NCI-H1417 (cell line): ENCODE measurements at regions not wholly inside any gene's neighbourhood (a gene's known extent, or its start where the extent isn't known, plus 50 kb on each side); places are given as distances from the start of the nearest gene placed in this dataset.

Experiments
- DNase-seq, 3 experiments: peaks; one replicate each; lab custom pipeline; 2025; lab: John Stamatoyannopoulos, UW

DNA sequence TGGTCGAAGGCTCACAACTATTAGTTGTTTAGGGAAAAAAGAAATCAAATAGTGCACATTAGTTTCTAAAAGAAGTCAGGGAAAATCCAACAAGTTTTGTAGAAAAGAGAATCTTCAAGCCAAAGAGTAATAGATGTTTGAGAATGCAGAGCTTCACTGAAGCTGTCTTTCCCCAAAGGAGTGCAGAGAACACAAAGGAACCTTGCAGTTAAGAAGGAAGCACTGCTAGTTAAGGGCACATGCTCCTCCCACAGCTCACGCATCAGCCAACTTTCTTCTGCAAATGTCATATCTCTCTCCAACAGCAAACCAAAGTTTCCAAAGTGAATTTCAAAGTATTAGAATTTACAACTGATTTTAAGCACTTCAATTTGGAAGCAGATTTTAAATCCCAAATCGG lies 116.4 kb upstream of the FST start:
- no peak for DNase-seq

GRCh38 chr5:53366245-53366644 lies 114.2 kb upstream of the FST start:
- DNase-seq, result no peak

DNA sequence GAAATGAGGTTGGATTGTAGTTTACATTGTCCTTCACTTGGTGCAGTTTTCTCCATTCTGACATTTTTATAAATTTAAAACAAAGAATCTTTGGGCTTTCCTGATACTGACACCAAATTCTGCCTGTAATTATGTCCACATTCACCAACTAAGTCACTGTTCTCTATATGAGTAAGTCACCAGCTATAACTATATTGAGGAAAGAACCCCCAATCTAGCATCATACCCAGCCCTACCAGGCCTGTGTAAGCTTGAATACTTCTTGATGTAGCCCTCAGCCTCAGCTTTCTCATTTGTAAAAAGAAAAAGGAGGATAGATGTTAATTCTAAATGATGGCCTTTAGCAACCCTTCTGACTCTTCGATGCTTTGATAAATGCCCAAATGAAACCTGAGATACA lies 112.7 kb upstream of the FST start:
- DNase-seq, result no peak

- DNase-seq, result peak in 1 of 3 experiments; percentile 0
Observed at GRCh38 chr5:53368516-53368915, 111.9 kb upstream of the FST start.

DNA sequence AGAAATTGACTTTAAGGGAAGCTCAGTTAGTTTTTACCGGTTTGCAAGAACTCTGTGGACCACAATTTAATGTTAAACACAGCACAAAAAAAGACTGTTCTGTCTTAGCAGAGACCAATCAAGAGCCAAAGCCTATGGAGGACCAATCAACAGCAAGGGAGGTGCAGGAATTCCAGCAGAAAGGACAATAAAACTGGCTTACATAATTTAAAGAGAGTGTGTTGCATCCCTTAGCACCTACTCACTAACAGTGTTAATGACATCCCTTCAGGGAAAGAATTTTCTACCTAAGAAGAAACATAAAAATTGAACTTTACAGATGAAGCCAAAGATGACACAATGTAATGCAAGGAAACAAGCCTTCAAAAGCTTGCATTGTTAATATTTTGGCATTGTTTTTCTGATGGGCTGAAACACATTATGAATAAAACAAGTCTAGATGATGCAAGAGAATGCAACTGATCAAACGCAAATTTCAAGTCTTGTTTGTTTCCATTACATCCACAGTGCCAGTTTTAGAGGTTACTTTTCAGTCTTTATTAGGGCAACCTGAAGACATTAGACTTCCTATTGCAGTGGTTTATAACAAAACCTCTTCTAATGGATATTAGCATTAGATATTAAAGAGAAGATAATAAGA lies 111.3 kb upstream of the FST start:
- no peak for DNase-seq

DNA sequence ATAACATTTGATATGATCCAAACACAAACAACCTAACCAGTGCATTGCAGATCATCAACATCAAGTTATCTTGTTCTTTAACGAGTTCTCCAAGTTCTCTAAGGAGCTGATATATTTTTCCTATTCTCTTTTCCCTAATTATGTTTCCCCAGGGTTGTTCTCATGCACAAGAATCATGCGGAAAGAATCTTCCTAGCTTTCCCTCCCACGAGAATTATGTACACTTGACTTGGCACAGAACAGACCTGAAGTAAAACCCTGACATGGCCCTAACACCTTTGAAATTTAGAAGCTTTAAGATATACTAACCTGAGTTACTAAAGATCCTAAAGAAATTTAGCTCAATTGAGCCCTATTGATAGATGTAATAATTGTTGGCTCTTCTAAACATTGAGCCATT lies 110.7 kb upstream of the FST start:
- no peak for DNase-seq

DNA sequence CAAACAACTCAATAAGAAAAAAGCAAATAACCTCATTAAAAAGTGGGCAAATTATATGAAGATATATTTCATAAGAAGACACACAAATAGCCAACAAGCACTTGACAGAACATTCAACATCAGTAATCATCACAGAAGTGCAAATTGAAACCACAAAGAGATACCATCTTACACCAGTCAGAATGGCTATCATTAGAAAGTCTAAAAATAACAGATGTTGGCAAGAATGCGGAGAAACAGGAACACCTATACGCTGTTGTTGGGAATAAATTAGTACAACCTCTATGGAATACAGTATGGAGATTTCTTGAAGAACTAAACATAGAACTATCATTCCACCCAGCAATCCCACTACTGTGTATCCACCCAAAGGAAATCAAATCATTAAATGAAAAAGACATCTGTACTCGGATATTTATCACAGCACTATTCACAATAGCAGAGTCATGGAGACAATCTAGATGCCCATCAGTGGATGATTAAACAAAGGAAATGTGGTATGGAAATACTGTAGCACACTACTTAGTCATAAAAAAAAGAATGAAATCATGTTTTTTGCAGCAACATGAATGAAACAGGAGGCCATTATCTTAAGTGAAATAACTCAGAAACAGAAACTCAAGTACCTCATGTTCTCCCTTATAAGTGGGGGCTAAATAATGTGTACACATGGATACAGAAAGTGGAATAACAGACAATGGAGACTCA lies 106.8 kb upstream of the FST start:
- peak in 2 of 3 experiments; percentile 43 to 48 for DNase-seq

DNA sequence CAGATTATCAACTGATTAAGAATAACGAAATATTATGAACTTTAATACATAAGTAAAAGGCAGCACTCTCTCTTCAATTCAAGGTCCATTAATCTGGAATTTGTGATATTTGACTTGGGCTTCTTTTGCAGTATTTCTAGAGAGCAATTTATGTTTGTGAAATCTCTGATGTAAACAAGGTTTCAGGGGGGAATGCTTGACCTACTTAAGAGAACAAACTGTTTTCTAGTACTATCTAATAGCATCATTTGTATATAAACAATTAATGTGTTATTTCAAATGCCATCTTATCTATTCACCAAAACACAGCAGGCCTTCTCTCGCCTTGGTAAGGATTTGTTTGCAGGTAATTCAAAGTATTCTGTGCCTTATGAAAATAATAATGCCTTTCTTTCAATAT lies 103.6 kb upstream of the FST start:
- DNase-seq, result no peak

DNA sequence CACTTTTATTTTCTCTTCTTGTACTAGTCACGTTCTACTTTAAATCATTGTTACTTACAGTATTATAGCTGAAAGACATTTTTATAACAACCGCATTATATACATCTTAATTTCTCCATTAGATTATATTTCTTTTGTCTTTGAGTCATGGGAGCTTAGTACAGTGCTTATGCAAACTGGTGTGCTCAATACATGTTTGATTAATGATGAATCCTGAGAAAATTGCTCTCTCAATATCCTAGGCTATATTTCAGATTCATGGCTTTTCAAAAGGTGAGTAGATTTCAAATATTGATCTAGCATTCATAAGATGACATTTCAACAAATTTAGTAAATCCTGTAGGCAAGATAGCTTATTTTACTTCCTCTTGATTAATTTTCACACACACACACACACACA lies 102.2 kb upstream of the FST start:
- DNase-seq, result no peak

GRCh38 chr5:53378590-53379247 lies 101.7 kb upstream of the FST start:
- DNase-seq, result no peak

- no peak for DNase-seq
Observed at GRCh38 chr5:53386341-53386740, 94.1 kb upstream of the FST start.

DNA sequence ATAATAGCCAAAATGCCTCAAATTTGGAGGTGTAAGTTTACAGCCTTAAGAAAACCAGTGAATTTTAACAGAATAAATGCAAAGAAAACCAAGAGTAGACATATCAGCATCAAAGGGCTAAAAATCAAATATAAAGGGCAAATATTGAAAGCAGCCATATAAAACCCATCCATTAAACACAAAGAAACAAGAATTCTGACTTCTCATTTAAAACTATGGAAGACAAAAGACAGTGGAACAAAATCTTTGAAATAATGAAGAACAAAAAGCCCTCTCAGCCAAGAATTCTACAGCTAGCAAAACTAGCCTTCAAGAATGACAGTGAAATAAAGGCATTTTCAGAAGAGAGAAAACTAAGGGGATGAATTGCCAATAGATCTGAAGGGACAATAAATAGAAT lies 91.3 kb upstream of the FST start:
- no peak for DNase-seq

DNA sequence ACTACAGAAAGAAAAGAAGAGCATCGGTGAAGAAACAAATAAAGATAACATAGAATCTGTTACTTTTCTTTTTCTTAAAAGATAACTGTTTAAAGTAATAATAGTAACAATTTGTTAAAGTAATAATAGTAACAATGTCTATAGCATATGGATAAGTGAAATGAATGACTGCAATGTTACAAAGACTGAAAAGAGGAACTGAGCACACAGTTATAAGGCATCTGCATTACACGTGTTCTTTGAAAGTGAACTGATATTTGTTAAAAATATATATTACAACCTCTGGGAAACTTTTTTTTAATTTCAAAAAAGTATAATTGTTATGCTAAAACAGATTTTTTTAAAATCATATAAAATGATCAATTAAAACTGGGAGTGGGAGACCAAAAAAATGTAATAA lies 88.4 kb upstream of the FST start:
- no peak for DNase-seq

- no peak for DNase-seq
Observed at GRCh38 chr5:53394808-53395207, 85.6 kb upstream of the FST start.

DNA sequence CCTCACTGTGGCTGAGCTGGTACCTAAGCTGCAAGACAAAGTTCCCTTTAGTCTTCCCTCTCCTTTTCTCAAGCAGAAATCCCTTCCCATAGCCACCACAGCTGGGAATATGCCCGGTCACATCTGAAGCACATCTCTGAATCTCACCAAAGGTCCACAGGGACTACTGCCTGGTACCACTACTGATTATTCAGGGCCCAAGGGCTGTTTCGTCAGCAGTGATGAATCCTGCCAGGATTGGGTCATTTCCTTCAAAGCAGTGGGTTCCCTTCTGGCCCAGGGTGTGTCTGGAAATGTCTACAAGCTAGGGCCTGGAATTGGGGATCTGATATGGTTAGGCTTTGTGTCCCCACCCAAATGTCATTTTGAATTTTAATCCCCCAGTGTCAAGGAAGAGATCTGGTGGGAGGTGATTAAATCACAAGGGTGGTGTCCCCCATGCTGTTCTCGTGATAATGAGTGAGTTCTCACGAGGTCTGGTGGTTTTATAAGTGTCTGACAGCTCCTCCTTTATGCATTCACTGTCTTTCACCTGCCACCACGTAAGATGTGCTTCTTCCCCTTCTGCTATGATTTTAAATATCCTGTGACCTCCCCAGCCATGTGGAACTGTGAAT lies 83.2 kb upstream of the FST start:
- DNase-seq, result no peak

DNA sequence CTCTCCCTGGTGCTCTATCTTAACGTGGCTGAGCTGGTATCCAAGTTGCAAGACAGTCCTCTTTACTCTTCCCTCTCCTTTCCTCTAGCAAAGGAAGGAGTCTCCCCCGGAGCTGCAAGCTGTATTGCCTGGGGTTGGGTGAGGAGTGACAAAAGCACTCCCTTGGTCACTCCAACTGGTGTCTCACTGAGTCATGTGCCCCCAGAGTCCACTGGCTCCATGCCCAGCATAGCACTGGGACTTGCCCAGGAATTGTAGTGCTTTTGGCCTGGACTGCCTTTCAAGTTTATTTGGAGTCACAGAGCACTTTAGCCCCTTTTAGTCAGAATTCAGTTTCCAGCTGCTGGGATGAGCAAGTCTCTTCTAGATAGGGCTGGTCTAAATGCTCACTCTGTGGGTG lies 82.6 kb upstream of the FST start:
- DNase-seq, result no peak

GRCh38 chr5:53399926-53400697 lies 80.3 kb upstream of the FST start:
- DNase-seq, result no peak

GRCh38 chr5:53403291-53403690 lies 77.1 kb upstream of the FST start:
- no peak for DNase-seq

DNA sequence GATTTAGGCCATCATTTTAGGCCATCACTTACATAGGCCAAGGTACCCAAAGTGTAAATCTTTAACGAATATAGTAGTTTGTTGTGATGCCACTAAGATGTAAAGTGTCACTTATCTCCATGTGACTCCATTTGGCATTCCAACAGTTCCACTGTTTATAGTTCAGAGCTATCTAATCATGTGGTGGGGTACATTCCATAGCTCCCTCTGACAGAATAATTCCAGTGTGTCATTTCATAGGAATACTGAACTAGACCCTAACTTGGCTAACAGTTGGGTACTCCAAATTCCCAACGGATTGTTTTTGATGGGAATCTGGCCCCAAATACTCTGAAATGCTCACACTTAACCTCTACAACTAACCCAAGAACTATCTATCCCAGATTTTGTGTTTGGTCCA lies 76.7 kb upstream of the FST start:
- DNase-seq, result no peak

GRCh38 chr5:53405396-53405795 lies 75.0 kb upstream of the FST start:
- no peak for DNase-seq

DNA sequence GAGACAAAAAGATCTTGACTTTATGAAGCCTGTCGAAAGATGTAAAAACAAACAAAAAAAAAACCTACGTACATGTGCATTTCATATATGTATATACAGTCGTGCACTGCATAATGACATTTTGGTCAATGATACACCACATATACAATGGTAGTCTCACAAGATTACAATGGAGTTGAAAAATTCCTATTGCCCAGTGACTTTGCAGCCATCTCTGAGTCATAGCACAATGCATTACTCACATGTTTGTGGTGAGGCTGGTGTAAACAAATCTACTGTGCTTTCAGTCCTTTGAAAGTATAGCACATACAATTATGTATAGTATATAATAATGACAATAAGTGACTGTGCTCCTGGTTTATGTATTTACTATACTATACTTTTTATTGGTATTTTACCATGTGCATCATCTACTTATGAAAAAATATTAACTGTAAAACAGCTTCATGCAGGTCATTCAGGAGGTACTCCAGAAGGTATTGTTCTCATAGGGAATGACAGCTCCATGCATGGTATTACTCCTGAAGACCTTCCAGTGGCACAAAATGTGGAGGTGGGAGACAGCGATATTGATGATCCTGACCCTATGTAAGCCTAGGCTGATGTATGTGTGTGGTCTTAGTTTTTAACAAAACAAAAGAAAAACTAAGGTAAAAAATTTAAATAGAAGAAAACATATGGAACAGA lies 73.7 kb upstream of the FST start:
- no peak for DNase-seq

DNA sequence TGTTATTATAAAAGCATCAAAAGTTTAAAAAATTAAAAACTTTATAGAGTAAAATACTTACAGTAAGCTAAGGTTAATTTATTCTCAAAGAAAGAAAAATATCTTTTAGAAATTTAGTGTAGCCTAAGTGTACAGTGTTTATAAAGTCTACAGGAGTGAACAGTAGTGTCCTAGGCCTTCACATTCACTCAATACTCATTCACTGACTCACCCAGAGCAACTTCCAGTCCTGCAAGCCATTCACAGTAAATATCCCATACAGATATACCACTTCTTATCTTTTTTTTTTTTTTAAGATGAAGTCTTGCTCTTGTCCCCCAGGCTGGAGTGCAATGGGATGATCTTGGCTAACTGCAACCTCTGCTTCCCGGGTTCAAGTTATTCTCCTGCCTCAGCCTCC lies 73.1 kb upstream of the FST start:
- no peak for DNase-seq
